ENCODE measurements at regions not wholly inside any gene's neighbourhood (a gene's known extent, or its start where the extent isn't known, plus 50 kb on each side); places are given as distances from the start of the nearest gene placed in this dataset.

DNA sequence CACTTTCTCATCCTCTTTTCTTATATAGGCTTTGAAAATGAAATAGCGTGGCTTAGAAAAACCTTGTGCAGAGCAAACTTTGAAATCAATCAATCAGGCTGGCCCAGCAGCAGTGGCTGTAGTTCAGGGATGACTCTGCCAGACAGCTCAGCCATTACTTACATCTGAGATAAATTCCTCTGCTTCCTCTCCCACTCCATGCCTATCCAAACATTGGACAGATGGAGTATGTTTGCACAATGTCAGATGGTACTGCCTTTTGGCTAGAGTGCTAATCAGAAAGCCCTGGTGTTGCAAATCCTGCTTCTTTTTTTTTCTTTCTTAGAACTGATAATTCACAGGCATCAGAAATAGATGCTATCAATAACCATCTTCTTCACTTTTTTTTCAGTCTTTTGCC is 1065.1 kb downstream of the AGBL1 start:
- H3K27me3 ChIP-seq (ENCODE audit: control insufficient read depth, insufficient read depth, low read length) = no peaks in the 10 kb centered on the region
- H3K9ac ChIP-seq (ENCODE audit: low read length) = no peak overlapping the region
- no peaks in the 10 kb centered on the region for H3K36me3 ChIP-seq (ENCODE audit: control insufficient read depth, insufficient read depth, low read length)
- H3K27ac ChIP-seq (ENCODE audit: low read depth, low read length) = no peak overlapping the region
- H3K4me3 ChIP-seq (ENCODE audit: low read length) = no peak overlapping the region
- no peaks in the 10 kb centered on the region for H3K4me1 ChIP-seq (ENCODE audit: control insufficient read depth, insufficient read depth, low read length)

DNA sequence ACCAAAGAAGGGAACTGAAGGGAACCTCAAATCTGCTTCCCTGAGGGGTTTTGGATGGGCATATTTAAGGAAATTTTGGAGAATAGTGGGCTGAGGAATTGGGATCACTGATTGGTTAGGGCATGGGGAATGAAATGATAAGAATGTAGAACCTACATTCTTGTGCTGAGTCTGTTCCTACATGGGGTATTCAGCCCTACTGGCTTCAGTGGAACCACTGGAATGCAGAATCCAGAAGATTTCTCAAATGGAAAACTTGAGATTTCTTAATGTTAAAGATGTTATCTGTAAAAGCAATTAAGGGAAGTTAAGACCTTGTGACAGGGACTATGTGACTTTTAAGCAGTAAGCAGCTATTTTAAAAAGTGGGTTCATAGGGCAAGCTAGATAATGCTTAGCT is 1062.4 kb downstream of the AGBL1 start:
- Histone ChIP-seq H3K9ac (ENCODE audit: low read length) (no peak overlapping the region), H3K27ac (ENCODE audit: low read depth, low read length) (no peak overlapping the region), H3K27me3 (ENCODE audit: control insufficient read depth, insufficient read depth, low read length) (no peaks in the 10 kb centered on the region), H3K36me3 (ENCODE audit: control insufficient read depth, insufficient read depth, low read length) (no peaks in the 10 kb centered on the region), H3K4me3 (ENCODE audit: low read length) (no peak overlapping the region), H3K4me1 (ENCODE audit: control insufficient read depth, insufficient read depth, low read length) (no peaks in the 10 kb centered on the region)

DNA sequence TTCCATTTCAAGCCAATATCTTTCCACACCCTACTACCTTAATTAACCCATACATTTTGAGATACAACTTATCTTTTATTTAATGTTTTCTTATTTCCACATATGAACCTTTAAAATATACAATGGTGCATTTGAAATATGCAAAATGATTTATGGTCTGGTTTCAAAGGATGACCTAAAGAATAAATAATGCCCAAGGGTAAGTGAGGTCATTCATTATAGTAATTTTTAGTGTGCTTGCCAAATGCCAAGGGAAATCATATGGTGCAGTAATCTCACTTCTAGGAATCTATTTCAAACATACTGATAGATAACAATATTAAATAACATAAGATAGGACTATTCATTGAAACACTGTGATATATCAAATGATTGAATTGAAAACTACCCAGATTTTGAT is 1055.4 kb downstream of the AGBL1 start:
- no peak overlapping the region for H3K4me3 ChIP-seq (ENCODE audit: low read length)
- no peak overlapping the region for H3K27ac ChIP-seq (ENCODE audit: low read depth, low read length)
- no peaks in the 10 kb centered on the region for H3K27me3 ChIP-seq (ENCODE audit: control insufficient read depth, insufficient read depth, low read length)
- no peaks in the 10 kb centered on the region for H3K36me3 ChIP-seq (ENCODE audit: control insufficient read depth, insufficient read depth, low read length)
- H3K4me1 ChIP-seq (ENCODE audit: control insufficient read depth, insufficient read depth, low read length) = no peaks in the 10 kb centered on the region
- no peak overlapping the region for H3K9ac ChIP-seq (ENCODE audit: low read length)

DNA sequence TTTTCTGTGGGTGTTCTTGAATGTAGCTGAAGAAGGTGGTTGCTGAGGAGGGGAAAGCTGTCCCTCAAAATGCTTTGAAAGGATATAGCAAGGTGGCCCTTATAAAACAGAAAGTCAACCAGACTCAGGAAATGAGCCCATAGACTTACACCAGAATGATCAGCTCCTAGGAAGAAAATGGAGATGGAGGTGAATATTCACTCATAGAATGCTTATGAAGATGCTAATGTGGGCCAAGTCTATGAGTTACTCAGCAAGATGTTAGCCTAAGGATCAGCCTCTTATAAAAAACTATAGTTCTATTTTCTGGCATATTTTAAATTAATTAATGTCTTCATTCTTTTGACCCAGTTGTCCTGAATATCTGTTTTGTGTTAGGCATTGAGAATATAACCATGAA is 1054.0 kb downstream of the AGBL1 start:
- no peak overlapping the region for H3K9ac ChIP-seq (ENCODE audit: low read length)
- H3K4me1 ChIP-seq (ENCODE audit: control insufficient read depth, insufficient read depth, low read length) = no peaks in the 10 kb centered on the region
- no peaks in the 10 kb centered on the region for H3K27me3 ChIP-seq (ENCODE audit: control insufficient read depth, insufficient read depth, low read length)
- no peaks in the 10 kb centered on the region for H3K36me3 ChIP-seq (ENCODE audit: control insufficient read depth, insufficient read depth, low read length)
- no peak overlapping the region for H3K27ac ChIP-seq (ENCODE audit: low read depth, low read length)
- no peak overlapping the region for H3K4me3 ChIP-seq (ENCODE audit: low read length)

DNA sequence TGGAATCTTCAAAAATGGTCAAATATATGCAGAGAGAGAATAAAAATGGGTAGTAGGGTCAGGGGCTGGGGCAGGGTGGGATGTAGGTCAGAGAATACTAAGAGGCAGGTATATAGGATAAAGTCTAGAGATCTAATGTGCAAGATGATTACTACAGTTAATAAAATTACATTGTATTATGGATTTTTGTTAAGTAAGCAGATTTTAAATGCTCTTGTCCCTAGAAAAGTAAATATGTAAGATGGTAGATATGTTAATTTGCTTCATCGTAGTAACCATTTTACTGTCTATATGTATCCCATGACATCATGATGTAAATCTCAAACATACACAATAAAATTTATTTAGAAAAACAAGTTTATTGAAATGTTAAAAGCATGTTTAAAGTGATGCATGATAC is 1051.4 kb downstream of the AGBL1 start:
- Histone ChIP-seq H3K4me1 (ENCODE audit: control insufficient read depth, insufficient read depth, low read length) (no peaks in the 10 kb centered on the region), H3K27ac (ENCODE audit: low read depth, low read length) (no peak overlapping the region), H3K9ac (ENCODE audit: low read length) (no peak overlapping the region), H3K4me3 (ENCODE audit: low read length) (no peak overlapping the region), H3K36me3 (ENCODE audit: control insufficient read depth, insufficient read depth, low read length) (no peaks in the 10 kb centered on the region), H3K27me3 (ENCODE audit: control insufficient read depth, insufficient read depth, low read length) (no peaks in the 10 kb centered on the region)

DNA sequence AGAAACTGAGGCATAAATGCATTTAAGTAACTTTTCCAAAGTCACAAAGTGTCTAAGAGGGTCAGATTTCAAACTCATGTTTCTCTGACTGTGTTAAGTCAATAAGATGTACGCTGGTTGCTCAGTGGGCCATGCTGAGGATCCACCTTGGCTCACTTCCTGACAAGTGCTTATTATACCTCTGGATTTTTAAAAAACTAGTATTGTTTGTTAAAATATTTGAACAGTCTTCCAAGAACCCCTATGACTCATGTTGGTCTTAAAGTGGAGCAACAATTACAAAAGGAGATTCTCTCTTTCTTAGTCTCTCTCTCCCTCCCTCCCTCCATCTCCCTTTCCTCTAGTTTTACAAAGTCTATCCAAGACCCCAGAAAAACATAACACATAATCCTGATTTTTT is 1050.2 kb downstream of the AGBL1 start:
- Histone ChIP-seq H3K27ac (ENCODE audit: low read depth, low read length) (no peak overlapping the region), H3K36me3 (ENCODE audit: control insufficient read depth, insufficient read depth, low read length) (no peaks in the 10 kb centered on the region), H3K4me1 (ENCODE audit: control insufficient read depth, insufficient read depth, low read length) (no peaks in the 10 kb centered on the region), H3K4me3 (ENCODE audit: low read length) (no peak overlapping the region), H3K9ac (ENCODE audit: low read length) (no peak overlapping the region), H3K27me3 (ENCODE audit: control insufficient read depth, insufficient read depth, low read length) (no peaks in the 10 kb centered on the region)

DNA sequence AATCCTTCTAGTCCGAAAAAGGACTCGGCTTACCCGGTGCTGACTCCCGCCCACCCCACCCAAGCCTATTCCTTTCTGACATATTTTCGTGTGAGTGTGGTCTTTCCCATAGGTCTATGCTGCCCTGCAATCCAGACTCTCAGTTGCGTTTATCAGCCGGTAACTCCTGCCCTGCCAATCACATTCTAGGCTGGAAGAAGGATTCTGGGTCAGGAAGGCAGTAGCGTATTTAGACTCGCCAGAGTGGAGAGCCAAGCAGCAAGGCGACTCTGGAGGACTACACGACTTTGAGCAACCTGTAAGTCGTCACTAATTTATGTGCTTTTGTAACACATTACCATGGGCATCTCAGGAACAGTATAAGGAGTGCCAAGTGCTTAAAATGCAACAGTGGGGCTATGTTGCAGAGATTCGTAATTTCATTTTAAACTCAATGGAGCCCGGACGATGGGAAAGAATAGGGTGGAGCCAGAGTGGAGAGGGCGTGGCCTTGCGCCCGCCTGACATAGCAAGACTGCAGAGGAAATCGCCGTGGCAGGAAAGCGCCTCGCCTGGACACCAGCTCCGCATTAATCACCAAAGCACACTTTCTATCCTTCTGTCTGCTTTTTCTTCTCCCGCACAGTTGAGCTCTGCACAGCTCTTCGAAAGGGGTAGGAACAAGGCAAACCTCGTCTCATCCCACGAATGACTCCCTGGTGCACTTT is 1044.2 kb downstream of the AGBL1 start:
- Histone ChIP-seq H3K9ac (ENCODE audit: low read length) (no peak overlapping the region), H3K4me1 (ENCODE audit: control insufficient read depth, insufficient read depth, low read length) (no peaks in the 10 kb centered on the region), H3K27me3 (ENCODE audit: control insufficient read depth, insufficient read depth, low read length) (no peaks in the 10 kb centered on the region), H3K4me3 (ENCODE audit: low read length) (no peak overlapping the region), H3K27ac (ENCODE audit: low read depth, low read length) (no peak overlapping the region), H3K36me3 (ENCODE audit: control insufficient read depth, insufficient read depth, low read length) (no peaks in the 10 kb centered on the region)

DNA sequence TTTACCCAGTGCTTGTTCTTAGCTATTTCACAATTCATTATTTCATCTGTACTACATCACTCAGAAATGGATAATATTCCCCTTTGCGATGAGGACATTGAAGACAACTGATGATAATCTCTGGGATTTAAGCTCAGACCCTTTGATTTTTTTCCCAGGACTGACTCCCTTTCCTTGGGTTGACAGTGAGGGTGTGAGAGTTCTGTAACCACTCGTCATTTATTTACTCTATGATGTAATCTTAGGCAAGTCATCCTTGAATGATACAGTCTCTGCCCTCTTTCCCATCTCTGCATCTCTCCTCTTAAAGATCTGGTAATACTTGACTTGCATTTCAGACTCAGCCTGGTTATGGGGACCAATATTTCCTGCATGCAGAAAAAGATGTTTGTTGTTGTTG is 1041.7 kb downstream of the AGBL1 start:
- Histone ChIP-seq H3K36me3 (ENCODE audit: control insufficient read depth, insufficient read depth, low read length) (no peaks in the 10 kb centered on the region), H3K4me3 (ENCODE audit: low read length) (no peak overlapping the region), H3K4me1 (ENCODE audit: control insufficient read depth, insufficient read depth, low read length) (no peaks in the 10 kb centered on the region), H3K27ac (ENCODE audit: low read depth, low read length) (no peak overlapping the region), H3K9ac (ENCODE audit: low read length) (no peak overlapping the region), H3K27me3 (ENCODE audit: control insufficient read depth, insufficient read depth, low read length) (no peaks in the 10 kb centered on the region)

DNA sequence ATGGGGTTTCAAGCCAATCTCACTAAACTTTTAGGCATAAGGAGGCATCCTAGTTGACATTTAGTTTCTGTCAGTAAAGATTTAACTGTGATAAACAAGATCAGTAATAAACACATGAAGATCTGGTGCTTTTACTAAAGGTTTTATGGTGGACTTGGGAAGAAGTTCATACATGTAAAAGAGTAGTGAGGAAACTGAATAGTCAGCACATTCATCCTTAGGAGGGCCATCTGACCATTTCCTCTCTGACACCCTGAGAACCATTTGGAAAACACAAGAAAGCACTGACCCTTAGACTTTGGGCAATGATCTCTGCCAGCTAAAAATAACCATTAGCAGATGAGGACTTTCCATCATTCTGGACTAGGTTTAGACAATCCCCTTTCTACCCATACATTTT is 1040.9 kb downstream of the AGBL1 start:
- H3K36me3 ChIP-seq (ENCODE audit: control insufficient read depth, insufficient read depth, low read length) = no peaks in the 10 kb centered on the region

DNA sequence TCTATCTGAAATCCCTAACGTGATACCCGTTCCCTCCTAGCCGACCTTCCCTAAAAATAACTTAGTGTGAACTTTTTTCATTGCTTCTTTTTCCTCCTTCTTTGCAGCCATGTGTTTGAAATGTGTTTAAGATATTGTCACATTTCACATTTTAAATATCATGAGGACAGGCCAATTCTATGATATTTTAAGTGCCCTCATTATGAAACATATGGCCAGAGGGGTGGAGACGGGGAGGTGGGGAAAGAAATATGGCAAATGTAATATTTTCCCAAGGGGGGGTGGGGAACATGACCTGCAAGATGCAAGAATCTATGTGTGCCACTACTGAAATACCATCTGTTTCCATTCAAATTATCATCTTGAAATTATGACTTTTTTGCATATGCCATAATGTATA is 1039.2 kb downstream of the AGBL1 start:
- no peak overlapping the region for H3K9ac ChIP-seq (ENCODE audit: low read length)
- H3K27ac ChIP-seq (ENCODE audit: low read depth, low read length) = no peak overlapping the region
- H3K27me3 ChIP-seq (ENCODE audit: control insufficient read depth, insufficient read depth, low read length) = no peaks in the 10 kb centered on the region
- H3K4me3 ChIP-seq (ENCODE audit: low read length) = no peak overlapping the region
- H3K4me1 ChIP-seq (ENCODE audit: control insufficient read depth, insufficient read depth, low read length) = no peaks in the 10 kb centered on the region
- H3K36me3 ChIP-seq (ENCODE audit: control insufficient read depth, insufficient read depth, low read length) = no peaks in the 10 kb centered on the region

More for the DNA sequence above, 1040.9 kb downstream of the AGBL1 start:
- no peak overlapping the region for H3K4me3 ChIP-seq (ENCODE audit: low read length)
- H3K4me1 ChIP-seq (ENCODE audit: control insufficient read depth, insufficient read depth, low read length) = no peaks in the 10 kb centered on the region
- no peaks in the 10 kb centered on the region for H3K27me3 ChIP-seq (ENCODE audit: control insufficient read depth, insufficient read depth, low read length)
- H3K27ac ChIP-seq (ENCODE audit: low read depth, low read length) = no peak overlapping the region
- H3K9ac ChIP-seq (ENCODE audit: low read length) = no peak overlapping the region

DNA sequence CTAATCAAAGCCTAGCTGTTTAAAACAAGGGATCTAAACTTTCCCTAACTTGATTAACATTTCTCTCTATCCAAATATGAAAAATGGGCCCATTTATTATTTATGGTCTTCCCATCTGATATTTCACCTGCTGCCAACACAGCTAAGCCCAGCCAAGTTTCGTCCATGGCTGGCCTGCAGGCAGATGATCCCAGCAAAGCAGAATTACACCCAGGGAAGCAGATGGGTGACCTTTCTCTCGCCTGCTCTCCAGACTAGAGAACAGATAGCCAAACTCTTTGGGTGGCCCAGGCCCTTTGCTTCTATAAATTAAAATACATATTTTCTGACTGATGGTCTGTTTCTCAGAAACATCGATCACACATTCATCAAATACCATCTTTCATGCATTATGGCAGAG is 1038.8 kb downstream of the AGBL1 start:
- no peaks in the 10 kb centered on the region for H3K27me3 ChIP-seq (ENCODE audit: control insufficient read depth, insufficient read depth, low read length)
- H3K4me3 ChIP-seq (ENCODE audit: low read length) = no peak overlapping the region
- H3K27ac ChIP-seq (ENCODE audit: low read depth, low read length) = no peak overlapping the region
- no peaks in the 10 kb centered on the region for H3K36me3 ChIP-seq (ENCODE audit: control insufficient read depth, insufficient read depth, low read length)
- no peaks in the 10 kb centered on the region for H3K4me1 ChIP-seq (ENCODE audit: control insufficient read depth, insufficient read depth, low read length)
- H3K9ac ChIP-seq (ENCODE audit: low read length) = no peak overlapping the region

DNA sequence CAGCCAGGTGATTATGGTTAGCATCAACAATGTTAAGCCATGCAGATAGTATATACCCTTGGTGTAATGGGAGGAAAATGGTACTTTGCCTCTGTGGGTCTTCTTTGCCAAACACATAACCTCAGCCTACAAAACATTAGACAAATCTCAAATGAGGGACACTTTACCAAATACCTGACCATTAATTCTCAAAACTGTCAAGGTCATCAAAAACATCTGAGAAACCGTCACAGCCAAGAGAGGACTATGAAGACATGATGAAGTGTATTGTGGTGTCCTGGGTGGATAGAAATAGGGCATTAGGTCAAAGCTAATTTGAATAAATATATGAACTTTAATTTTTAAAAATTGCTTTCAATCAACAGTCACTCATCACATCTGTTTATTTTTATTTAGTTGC is 1036.1 kb downstream of the AGBL1 start:
- Histone ChIP-seq H3K27me3 (ENCODE audit: control insufficient read depth, insufficient read depth, low read length) (no peaks in the 10 kb centered on the region), H3K4me1 (ENCODE audit: control insufficient read depth, insufficient read depth, low read length) (no peaks in the 10 kb centered on the region), H3K36me3 (ENCODE audit: control insufficient read depth, insufficient read depth, low read length) (no peaks in the 10 kb centered on the region)

DNA sequence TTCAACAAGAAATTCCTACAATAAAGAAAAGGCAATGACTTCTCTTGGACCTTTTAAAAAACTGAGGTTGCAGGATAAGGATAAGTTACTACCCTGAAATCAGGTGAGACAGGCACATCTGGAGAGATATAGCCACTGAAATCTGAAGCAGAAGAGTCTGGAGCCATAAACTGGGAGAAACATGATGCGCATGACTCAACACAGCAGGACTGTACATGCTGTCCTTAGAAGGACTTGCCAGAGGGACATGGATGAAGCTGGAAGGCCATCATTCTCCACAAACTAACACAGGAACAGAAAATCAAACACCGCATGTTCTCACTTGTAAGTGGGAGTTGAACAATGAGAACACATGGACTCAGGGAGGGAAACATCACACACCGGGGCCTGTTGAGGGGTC is 1020.2 kb downstream of the AGBL1 start:
- H3K27ac ChIP-seq (ENCODE audit: low read depth, low read length) = no peak overlapping the region
- H3K9ac ChIP-seq (ENCODE audit: low read length) = no peak overlapping the region
- H3K27me3 ChIP-seq (ENCODE audit: control insufficient read depth, insufficient read depth, low read length) = no peaks in the 10 kb centered on the region
- no peak overlapping the region for H3K4me3 ChIP-seq (ENCODE audit: low read length)
- H3K4me1 ChIP-seq (ENCODE audit: control insufficient read depth, insufficient read depth, low read length) = no peaks in the 10 kb centered on the region
- no peaks in the 10 kb centered on the region for H3K36me3 ChIP-seq (ENCODE audit: control insufficient read depth, insufficient read depth, low read length)

More for the DNA sequence above, 1036.1 kb downstream of the AGBL1 start:
- Histone ChIP-seq H3K9ac (ENCODE audit: low read length) (no peak overlapping the region), H3K4me3 (ENCODE audit: low read length) (no peak overlapping the region), H3K27ac (ENCODE audit: low read depth, low read length) (no peak overlapping the region)
